ENCODE measurements at regions not wholly inside any gene's neighbourhood (a gene's known extent, or its start where the extent isn't known, plus 50 kb on each side); places are given as distances from the start of the nearest gene placed in this dataset.
"Not testable (repeated sequence)": the region's sequence is repeated elsewhere in the genome, so short reads cannot be mapped to it uniquely, and the experiment has no call there.

GRCh38 chr2:189231719-189232323 lies 52.3 kb upstream of the COL5A2 start:
- no peak for DNase-seq (ENCODE audit: low spot score)

DNA sequence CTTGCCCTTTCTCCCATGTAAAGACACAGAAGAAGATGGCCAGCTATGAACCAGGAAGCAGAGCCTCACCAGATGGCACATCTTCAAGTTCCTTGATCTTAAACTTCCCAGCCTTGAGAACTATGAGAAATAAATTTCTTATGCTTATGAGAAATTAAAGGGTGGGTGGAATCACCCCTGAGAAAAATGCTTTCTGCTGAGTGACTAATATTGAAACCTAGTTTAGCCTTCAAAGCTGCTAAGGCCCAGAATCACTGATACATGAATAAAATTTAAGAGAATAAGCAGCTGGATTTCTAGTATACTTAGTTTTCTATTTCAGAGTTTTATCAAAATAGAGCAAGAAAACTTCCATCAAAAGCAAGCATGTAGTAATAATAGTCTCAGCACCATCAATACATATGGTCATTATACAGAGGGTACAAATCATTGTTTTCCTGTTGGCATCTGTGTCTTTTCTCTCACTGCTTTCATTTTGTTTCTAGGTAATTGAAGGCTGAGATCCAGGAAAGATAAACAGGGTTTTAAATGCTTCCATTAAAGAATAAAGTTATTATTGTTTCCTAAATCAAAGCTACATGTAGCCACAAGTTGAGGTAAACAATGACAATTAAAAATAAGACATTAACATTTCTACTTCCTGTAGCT lies 53.3 kb upstream of the COL5A2 start:
- DNase-seq (ENCODE audit: low spot score) = no peak

DNA sequence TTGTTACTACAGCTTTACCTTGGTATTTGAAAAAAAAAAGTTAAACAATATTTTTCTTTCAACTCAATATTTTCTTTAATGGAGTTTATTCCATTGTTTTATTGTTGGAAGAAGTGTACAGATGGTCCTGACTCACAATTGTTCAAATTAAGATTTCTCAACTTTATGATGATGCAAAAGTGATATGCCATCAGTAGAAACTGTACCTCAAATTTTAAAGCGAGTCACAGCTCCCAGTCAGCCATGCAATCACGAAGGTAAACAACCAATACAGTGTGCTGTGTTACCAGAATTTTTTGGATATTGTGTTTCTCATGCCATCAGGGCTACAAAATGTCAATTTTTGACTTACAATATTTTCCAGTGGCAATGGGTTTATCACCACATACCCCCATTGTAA lies 54.0 kb upstream of the COL5A2 start:
- no peak for DNase-seq (ENCODE audit: low spot score)

- no peak for DNase-seq (ENCODE audit: low spot score)
Observed at GRCh38 chr2:189234991-189235390, 55.4 kb upstream of the COL5A2 start.

DNA sequence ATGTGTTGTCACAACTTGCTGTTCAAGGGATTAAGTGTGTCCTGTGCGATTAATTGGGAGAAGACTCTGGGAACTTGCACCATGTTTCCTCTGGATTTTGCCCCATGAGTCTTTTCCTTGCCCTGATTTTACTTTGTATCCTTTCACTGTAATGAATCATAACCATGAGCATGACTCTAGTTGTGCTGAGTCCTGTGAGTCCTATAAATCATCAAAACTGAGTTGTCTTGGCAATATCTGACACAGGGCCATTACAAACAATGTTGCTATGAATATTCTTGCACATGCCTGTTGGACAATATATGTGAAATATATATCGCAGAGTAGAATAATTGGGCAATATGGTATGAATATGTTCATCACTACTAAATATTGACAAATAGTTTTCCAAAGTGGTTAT lies 56.5 kb upstream of the COL5A2 start:
- no peak for DNase-seq (ENCODE audit: low spot score)

GRCh38 chr2:189238903-189239302 lies 59.3 kb upstream of the COL5A2 start:
- DNase-seq (ENCODE audit: low spot score) = no peak

DNA sequence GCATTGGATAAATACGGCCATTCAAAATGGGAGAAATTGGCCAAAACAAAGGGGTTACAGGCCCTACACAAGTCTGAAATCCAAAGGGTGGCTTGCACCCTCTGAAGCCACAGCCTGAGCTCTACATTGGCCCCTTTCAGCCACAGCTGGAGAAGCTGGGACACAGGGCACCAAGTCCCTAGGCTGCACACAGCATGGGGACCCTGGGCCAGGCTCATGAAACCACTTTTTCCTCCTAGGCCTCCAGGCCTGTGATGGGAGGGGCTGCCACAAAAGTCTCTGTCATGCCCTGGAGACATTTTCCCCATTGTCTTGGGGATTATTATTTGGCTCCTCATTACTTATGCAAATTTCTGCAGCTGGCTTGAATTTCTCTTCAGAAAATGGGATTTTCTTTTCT lies 64.3 kb upstream of the COL5A2 start:
- DNase-seq (ENCODE audit: low spot score) = not testable (repeated sequence)

GRCh38 chr2:189247276-189247675 lies 67.7 kb upstream of the COL5A2 start:
- no peak for DNase-seq (ENCODE audit: low spot score)

DNA sequence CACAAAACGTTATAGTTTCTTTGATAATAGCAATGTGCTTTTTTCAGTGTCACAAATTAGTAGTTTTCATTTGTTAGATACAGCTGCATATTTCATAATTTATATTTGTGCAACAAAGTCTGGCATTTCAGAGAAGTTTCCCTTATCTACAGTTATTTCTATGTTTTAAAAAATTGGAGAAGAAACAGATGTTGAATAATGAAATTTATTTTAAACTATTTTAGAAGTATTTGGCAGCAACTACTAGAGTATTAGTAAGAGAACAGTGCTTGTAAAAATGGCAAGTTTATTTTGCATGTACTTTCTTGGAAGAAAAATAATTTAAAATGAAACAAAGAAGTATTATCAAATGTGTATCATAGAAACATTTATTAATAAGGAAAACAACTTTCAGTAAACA lies 68.6 kb upstream of the COL5A2 start:
- no peak for DNase-seq (ENCODE audit: low spot score)

DNA sequence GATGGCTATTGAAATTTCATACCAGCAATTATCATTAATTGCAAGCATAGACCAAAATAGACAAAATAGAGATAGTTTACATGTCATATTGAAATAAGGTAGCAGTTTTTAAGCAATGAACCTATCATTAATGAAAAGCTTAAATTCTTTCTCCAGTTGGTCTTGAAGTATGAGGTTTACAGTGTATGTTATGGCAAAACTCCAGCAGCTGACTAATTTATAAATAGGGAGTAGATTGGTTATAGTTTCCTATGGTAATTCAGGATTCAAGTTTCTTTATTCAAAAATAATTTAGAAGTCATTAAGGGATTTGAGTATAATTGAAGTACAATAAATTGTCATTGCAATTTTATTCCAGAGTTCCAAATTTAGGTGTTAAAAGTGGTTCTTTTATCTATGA lies 69.6 kb upstream of the COL5A2 start:
- no peak for DNase-seq (ENCODE audit: low spot score)

DNA sequence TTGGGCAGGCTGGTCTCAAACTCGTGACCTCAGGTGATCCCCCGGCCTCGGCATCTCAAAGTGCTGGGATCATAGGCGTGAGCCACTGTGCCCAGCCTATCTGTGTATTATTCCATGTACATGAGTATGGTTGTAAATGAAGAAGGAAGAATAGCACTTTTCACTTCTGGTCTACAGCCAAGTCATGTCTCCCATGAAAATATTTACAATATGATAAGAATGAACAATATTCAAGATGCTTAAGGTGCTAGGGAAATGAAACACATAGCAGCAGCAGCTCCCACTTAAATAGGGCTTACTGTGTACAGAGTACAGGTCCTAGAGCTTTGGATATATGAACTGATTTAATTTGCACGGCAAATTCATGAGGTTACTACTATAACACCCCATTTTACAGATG lies 70.3 kb upstream of the COL5A2 start:
- no peak for DNase-seq (ENCODE audit: low spot score)

GRCh38 chr2:189252991-189253675 lies 73.6 kb upstream of the COL5A2 start:
- DNase-seq (ENCODE audit: low spot score) = no peak

DNA sequence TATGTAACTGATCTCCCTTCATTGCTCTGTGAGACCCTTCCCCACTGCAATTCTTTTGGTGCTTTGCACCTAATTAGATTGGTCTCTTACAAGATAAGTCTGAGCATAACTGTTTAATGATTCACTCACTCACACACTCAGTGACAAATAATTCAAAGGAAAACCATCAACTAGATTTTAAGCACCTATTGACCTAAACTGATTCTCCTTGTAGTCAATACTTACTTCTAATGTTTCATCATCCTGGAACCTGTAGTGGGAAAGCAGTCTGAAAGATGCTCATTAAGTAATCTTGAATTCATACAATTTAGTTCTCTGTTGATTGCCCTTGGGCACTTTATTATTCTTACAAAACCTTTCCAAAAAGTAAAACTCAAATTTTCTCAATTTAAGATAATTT lies 74.3 kb upstream of the COL5A2 start:
- DNase-seq (ENCODE audit: low spot score) = no peak

- DNase-seq (ENCODE audit: low spot score) = no peak
Observed at GRCh38 chr2:189254268-189254883, 74.8 kb upstream of the COL5A2 start.

DNA sequence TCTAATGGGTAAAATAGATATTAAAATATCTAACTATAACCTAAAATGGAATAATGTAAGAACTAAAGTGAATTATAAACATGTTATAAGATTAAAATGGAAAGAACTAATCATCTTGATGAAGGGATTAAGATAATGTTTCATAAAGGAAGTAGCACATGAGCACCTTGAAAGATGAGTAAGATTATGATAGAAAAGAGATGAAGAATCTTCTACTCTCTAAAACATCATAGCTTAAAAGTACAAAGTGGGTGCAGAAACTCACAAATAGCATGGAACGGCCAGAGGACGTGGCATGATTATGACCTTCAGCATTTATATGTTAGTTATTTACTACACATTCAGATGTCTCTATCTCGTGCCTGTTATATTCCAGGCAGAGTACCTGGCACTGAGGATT lies 76.2 kb upstream of the COL5A2 start:
- no peak for DNase-seq (ENCODE audit: low spot score)

DNA sequence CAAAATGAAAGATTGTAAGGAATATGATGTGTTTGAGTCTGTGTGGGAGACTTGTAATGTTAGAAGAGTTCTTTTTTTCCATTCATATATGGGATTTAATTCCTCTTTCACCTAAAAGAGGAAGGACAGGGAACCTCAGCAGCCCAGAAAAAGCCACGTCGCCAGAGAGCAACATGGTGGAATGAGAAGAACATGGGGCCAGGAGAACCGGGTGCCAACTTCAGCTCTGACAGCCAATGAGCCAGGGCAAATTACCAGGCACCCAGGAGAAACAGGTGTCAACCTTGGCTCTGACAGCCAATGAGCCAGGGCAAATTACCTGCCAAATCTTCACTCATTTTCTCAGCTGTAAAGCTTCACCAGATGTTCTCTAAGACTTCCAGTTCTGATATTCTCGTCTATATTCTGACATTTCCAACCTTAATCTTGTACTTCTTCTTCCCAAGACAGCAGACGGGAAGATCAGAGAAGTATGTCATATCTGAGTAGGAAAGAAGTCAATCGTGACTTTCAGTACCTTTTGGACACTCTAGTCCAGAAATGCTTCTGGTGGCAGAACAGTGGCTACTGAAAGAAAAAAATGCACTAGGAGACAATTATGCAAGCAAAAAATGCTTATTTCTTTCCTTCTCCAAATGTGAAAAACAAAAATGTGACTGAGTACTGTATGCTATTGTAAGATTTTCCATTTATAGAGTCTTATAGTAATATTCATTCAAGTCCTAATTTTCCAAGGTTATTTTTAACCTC lies 79.2 kb upstream of the COL5A2 start:
- DNase-seq (ENCODE audit: low spot score) = no peak

GRCh38 chr2:189260361-189260814 lies 80.8 kb upstream of the COL5A2 start:
- no peak for DNase-seq (ENCODE audit: low spot score)

- no peak for DNase-seq (ENCODE audit: low spot score)
Observed at GRCh38 chr2:189261431-189261841, 81.9 kb upstream of the COL5A2 start.

GRCh38 chr2:189261916-189262315 lies 82.4 kb upstream of the COL5A2 start:
- DNase-seq (ENCODE audit: low spot score) = no peak

- no peak for DNase-seq (ENCODE audit: low spot score)
Observed at GRCh38 chr2:189265696-189266320, 86.2 kb upstream of the COL5A2 start.

DNA sequence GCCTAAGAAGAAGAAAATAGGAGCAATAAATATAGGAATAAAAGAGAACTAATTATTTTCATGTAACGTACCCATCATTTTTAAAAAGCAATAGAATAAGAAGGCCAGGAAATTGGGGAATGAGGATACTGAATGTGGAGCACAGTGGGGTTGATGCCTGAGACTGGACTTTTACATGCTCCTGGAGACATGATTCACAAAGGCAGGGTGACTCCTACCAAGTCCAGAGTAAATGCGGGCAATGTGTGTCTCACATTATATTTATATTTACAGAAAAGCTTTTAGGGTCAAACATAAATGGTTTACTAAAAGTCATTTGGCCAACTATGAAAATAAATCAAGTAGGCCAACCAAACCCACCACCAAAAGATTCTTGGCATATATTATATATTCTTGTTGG lies 87.9 kb upstream of the COL5A2 start:
- no peak for DNase-seq (ENCODE audit: low spot score)

Measured in globus pallidus (tissue), 1 donor.